Omental fat pad (tissue), 3 donors: ENCODE measurements at regions not wholly inside any gene's neighbourhood (a gene's known extent, or its start where the extent isn't known, plus 50 kb on each side); places are given as distances from the start of the nearest gene placed in this dataset.
"Not testable (repeated sequence)": the region's sequence is repeated elsewhere in the genome, so short reads cannot be mapped to it uniquely, and the experiment has no call there.

Experiments
- ATAC-seq: fragments of 150-250 bp; one replicate; pipeline ENCODE4 v1.9.1; 2016; ENCODE audit warnings: mild to moderate bottlenecking, moderate library complexity; ENCODE audit not compliant: low FRiP score
- DNase-seq: peaks from one replicate; pipeline ENCODE4 v3.0.0-alpha.2; 2019; ENCODE audit warnings: low spot score
- TF ChIP-seq, protein P1 (sequence below), 3 donors: fragments of 450-650 bp; IDR thresholded peaks; one replicate each; pipeline ENCODE4 v1.5.1; 2016 to 2017; ENCODE audit warnings: antibody characterized with exemption in 3 of 3, mild to moderate bottlenecking in 3 of 3, moderate library complexity in 2 of 3

DNA sequence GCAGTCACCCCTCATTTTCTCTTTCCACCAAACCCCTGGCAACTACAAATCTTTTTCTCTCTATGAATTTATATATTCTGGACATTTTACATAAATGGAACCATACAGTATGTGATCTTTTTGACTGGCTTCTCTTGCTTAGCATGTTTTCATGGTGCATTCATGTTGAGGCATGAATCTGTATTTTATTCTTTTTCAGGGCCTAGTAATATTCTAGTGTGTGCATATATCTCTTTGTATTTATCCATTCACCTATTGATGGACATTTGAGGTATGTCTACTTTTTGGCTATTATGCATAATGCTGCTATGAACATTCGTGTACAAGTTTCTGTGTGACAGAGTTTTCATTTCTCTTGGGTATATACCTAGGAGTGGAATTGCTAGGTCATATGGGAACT, 78.2 kb downstream of the HACD1 start:
- no peak for ATAC-seq
- no peak for DNase-seq
- TF ChIP-seq, protein P1, sequence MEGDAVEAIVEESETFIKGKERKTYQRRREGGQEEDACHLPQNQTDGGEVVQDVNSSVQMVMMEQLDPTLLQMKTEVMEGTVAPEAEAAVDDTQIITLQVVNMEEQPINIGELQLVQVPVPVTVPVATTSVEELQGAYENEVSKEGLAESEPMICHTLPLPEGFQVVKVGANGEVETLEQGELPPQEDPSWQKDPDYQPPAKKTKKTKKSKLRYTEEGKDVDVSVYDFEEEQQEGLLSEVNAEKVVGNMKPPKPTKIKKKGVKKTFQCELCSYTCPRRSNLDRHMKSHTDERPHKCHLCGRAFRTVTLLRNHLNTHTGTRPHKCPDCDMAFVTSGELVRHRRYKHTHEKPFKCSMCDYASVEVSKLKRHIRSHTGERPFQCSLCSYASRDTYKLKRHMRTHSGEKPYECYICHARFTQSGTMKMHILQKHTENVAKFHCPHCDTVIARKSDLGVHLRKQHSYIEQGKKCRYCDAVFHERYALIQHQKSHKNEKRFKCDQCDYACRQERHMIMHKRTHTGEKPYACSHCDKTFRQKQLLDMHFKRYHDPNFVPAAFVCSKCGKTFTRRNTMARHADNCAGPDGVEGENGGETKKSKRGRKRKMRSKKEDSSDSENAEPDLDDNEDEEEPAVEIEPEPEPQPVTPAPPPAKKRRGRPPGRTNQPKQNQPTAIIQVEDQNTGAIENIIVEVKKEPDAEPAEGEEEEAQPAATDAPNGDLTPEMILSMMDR (IDR thresholded peaks at IDR 0.05), result no peak

DNA sequence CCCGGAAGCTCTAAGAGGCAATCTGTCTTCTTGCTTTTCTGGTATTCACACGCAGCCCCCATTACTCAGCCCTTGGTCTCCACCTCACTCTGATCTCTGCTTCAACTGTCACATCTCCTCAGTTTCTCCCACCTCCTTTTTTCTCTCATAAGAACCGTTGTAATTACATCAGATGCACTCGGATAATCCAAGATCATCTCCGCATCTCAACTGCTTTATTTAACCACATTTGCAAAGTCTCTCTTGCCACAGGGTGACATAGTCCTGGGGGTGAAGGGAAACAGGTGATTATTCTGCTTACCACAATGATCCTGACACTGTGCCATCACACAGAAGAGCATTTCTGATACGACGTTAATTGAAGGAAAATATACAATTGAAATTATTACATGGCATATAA, 79.9 kb downstream of the HACD1 start:
- DNase-seq (no peak), ATAC-seq (no peak)
- TF ChIP-seq, protein P1 (IDR thresholded peaks at IDR 0.05), result no peak

DNA sequence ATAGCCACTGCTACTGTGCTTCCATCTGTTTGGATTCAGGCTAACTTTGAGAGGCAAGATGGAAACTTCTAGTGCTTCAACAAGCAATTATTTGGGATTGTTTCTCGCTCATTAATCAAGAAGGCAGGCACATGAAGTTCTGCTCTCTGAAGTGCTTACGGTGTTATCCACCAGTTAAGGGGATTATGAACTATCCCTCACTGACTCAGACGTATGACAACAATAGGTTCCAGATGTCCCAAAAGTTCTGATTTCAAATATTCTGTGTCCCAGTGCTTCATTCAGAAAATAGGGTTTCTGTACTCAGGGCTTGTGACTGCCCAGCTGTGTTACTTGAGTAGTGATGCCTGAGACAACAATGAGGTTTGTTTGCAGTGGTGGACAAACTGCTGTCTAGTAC, 81.0 kb downstream of the HACD1 start:
- no peak for ATAC-seq

GRCh38 chr10:17533731-17534130, 79.3 kb upstream of the ST8SIA6 start:
- DNase-seq, result no peak
- ATAC-seq, result no peak
- TF ChIP-seq, protein P1 (IDR thresholded peaks at IDR 0.05), result no peak

More for the DNA sequence above, 81.0 kb downstream of the HACD1 start:
- DNase-seq, result no peak
- TF ChIP-seq, protein P1 (IDR thresholded peaks at IDR 0.05), result no peak

DNA sequence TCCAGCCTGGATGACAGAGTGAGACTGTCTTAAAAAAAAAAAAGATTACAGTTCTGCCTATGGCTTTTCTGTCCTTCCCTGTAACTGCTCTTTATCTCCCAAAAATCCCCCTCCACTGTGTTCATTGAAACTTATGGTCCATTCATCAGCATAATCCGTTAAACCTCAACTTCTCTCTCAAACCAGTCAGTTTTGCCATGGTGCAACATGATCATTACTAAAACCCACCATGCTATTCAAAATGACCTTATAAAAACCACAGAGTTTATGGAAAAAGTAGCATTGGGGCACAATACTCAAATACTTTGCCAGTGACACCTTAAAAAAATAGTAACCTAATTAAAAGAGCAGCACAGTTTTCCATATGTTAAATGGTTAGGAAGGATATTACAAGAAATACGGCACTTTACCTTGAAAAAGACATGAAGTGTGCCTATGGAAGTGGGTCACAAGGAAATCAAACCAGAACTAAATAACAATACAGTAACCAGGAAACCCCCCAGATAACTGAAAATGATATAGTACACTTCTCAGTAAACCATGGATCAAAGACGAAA, 74.0 kb upstream of the ST8SIA6 start:
- TF ChIP-seq, protein P1 (IDR thresholded peaks at IDR 0.05), result no peak
- no peak for ATAC-seq
- DNase-seq, result no peak

- TF ChIP-seq, protein P1 (IDR thresholded peaks at IDR 0.05), result no peak
- no peak for DNase-seq
- ATAC-seq, result no peak
Observed at GRCh38 chr10:17527514-17528146, 73.2 kb upstream of the ST8SIA6 start.

GRCh38 chr10:17526571-17526970, 72.2 kb upstream of the ST8SIA6 start:
- DNase-seq, ATAC-seq: not testable (repeated sequence)
